Loucy (cell line): ENCODE measurements at regions not wholly inside any gene's neighbourhood (a gene's known extent, or its start where the extent isn't known, plus 50 kb on each side); places are given as distances from the start of the nearest gene placed in this dataset.

Experiments used
- H2AFZ ChIP-seq: fragments of 200-600 bp; sonication (generic); 2 replicates; pipeline ENCODE4 v1.6.0; 2016; ENCODE audit warnings: antibody characterized with exemption, mild to moderate bottlenecking, low read length, moderate library complexity
- H3F3A ChIP-seq: fragments of 200-600 bp; 2 replicates; pipeline ENCODE4 v1.6.0; 2016; ENCODE audit warnings: antibody characterized with exemption, low read depth, mild to moderate bottlenecking
- H3K27me3 ChIP-seq: fragments of 200-600 bp; sonication (generic); 2 replicates; pipeline ENCODE4 v1.6.1; 2014; ENCODE audit warnings: low read length, mild to moderate bottlenecking; ENCODE audit not compliant: insufficient read depth, poor library complexity, severe bottlenecking
- H3K36me3 ChIP-seq: fragments of 200-600 bp; sonication (generic); 2 replicates; pipeline ENCODE4 v1.6.1; 2016; ENCODE audit warnings: low read length; ENCODE audit not compliant: insufficient read depth
- H3K4me1 ChIP-seq: fragments of 200-600 bp; sonication (generic); 2 replicates; pipeline ENCODE4 v1.5.1; 2014; ENCODE audit warnings: low read length, mild to moderate bottlenecking; ENCODE audit not compliant: insufficient read depth, poor library complexity, severe bottlenecking
- H3K4me2 ChIP-seq: fragments of 200-600 bp; sonication (generic); 2 replicates; pipeline ENCODE4 v1.6.0; 2014; ENCODE audit warnings: antibody characterized with exemption, low read length, low read depth, mild to moderate bottlenecking; ENCODE audit not compliant: poor library complexity, severe bottlenecking
- H3K4me3 ChIP-seq: fragments of 200-600 bp; sonication (generic); 2 replicates; pipeline ENCODE4 v1.5.1; 2014; ENCODE audit warnings: low read length, mild to moderate bottlenecking, mixed read lengths; ENCODE audit not compliant: poor library complexity, severe bottlenecking
- H3K79me2 ChIP-seq: fragments of 200-600 bp; sonication (generic); 2 replicates; pipeline ENCODE4 v1.6.1; 2014; ENCODE audit warnings: low read length; ENCODE audit not compliant: insufficient read depth
- H3K9ac ChIP-seq: fragments of 200-600 bp; sonication (generic); 2 replicates; pipeline ENCODE4 v1.6.0; 2014; ENCODE audit warnings: mild to moderate bottlenecking, low read depth, low read length, moderate library complexity; ENCODE audit not compliant: poor library complexity, severe bottlenecking
- H3K9me2 ChIP-seq: fragments of 200-600 bp; sonication (generic); replicated peaks from 2 replicates; pipeline ENCODE4 v1.6.1; 2016; ENCODE audit warnings: low read depth, low read length, mixed read lengths
- H3K9me3 ChIP-seq: fragments of 200-600 bp; sonication (generic); 2 replicates; pipeline ENCODE4 v1.6.1; 2014; ENCODE audit warnings: mild to moderate bottlenecking, antibody characterized with exemption, low read length, low read depth; ENCODE audit not compliant: insufficient read depth
- H4K20me1 ChIP-seq: fragments of 200-600 bp; sonication (generic); 2 replicates; pipeline ENCODE4 v1.6.0; 2014; ENCODE audit warnings: antibody characterized with exemption, low read length, mild to moderate bottlenecking; ENCODE audit not compliant: insufficient read depth, poor library complexity, severe bottlenecking
- CTCF ChIP-seq: fragments of 200-600 bp; sonication (generic); conservative IDR thresholded peaks from 2 replicates; pipeline ENCODE4 v1.5.1; 2014; ENCODE audit warnings: mild to moderate bottlenecking, antibody characterized with exemption, low read length
- EZH2phosphoT487 ChIP-seq: fragments of 200-600 bp; IDR thresholded peaks from 2 replicates; pipeline ENCODE4 v1.6.1; 2018; ENCODE audit warnings: antibody characterized with exemption, mild to moderate bottlenecking, moderate library complexity, borderline replicate concordance

- Histone ChIP-seq H3K4me1 (peaks cover 49% of the 10 kb centered on the region), H3K9me2 (no peaks in the 10 kb centered on the region), H3K4me3 (no peak overlapping the region), H4K20me1 (no peaks in the 10 kb centered on the region), H3K9me3 (peaks cover 21% of the 10 kb centered on the region; the same call in 1 of the 2 replicates), H3F3A (no peaks in the 10 kb centered on the region), H2AFZ (peak overlapping the region; percentile 29; the same call in 1 of the 2 replicates), H3K27me3 (no peaks in the 10 kb centered on the region), H3K79me2 (no peaks in the 10 kb centered on the region), H3K9ac (no peak overlapping the region), H3K4me2 (no peak overlapping the region), H3K36me3 (no peaks in the 10 kb centered on the region; the same call in 1 of the 2 replicates)
- no peak for TF ChIP-seq EZH2phosphoT487
Observed at GRCh38 chr6:110538416-110539160, 62.2 kb upstream of the SLC22A16 start.

GRCh38 chr6:110537208-110538123, 61.1 kb upstream of the SLC22A16 start:
- Histone ChIP-seq H3K79me2 (no peaks in the 10 kb centered on the region), H3K4me2 (peak overlapping the region; percentile 19), H3K36me3 (no peaks in the 10 kb centered on the region; the same call in 1 of the 2 replicates), H2AFZ (peak overlapping the region; percentile 74), H3F3A (no peaks in the 10 kb centered on the region), H3K9ac (peak overlapping the region; percentile 47), H3K4me3 (no peak overlapping the region), H3K27me3 (no peaks in the 10 kb centered on the region), H3K4me1 (peaks cover 49% of the 10 kb centered on the region), H3K9me2 (no peaks in the 10 kb centered on the region), H3K9me3 (peaks cover 21% of the 10 kb centered on the region; the same call in 1 of the 2 replicates), H4K20me1 (no peaks in the 10 kb centered on the region)
- TF ChIP-seq CTCF (no peak), EZH2phosphoT487 (no peak)

GRCh38 chr6:110534731-110535492, 58.5 kb upstream of the SLC22A16 start:
- peak overlapping the region; percentile 49 for H3K9ac ChIP-seq
- peak overlapping the region; percentile 45 for H3K4me2 ChIP-seq
- H3K4me1 ChIP-seq, result peaks cover 68% of the 10 kb centered on the region

More at GRCh38 chr6:110534731-110535492, 58.5 kb upstream of the SLC22A16 start:
- Histone ChIP-seq H3K79me2 (no peaks in the 10 kb centered on the region), H3K27me3 (no peaks in the 10 kb centered on the region), H3K9me3 (peaks cover 19% of the 10 kb centered on the region; the same call in 1 of the 2 replicates), H3K36me3 (no peaks in the 10 kb centered on the region), H3K9me2 (no peaks in the 10 kb centered on the region), H3F3A (peaks cover 2% of the 10 kb centered on the region; the same call in 1 of the 2 replicates), H3K4me3 (peak overlapping the region; percentile 21), H4K20me1 (no peaks in the 10 kb centered on the region), H2AFZ (no peak overlapping the region)
- TF ChIP-seq CTCF, result peak; percentile 44
- no peak for TF ChIP-seq EZH2phosphoT487
